Dedifferentiated amniotic fluid mesenchymal stem cell (primary cell): ENCODE measurements at regions not wholly inside any gene's neighbourhood (a gene's known extent, or its start where the extent isn't known, plus 50 kb on each side); places are given as distances from the start of the nearest gene placed in this dataset.
"Not testable (repeated sequence)": the region's sequence is repeated elsewhere in the genome, so short reads cannot be mapped to it uniquely, and the experiment has no call there.

Experiments
- DNase-seq: peaks from one replicate; pipeline ENCODE4 v3.0.0-alpha.2; 2016; ENCODE audit errors: extremely low spot score

GRCh38 chr18:10247021-10247741 lies 207.3 kb upstream of the APCDD1 start:
- DNase-seq, result no peak

GRCh38 chr18:10247742-10248082 lies 206.7 kb upstream of the APCDD1 start:
- DNase-seq, result no peak

DNA sequence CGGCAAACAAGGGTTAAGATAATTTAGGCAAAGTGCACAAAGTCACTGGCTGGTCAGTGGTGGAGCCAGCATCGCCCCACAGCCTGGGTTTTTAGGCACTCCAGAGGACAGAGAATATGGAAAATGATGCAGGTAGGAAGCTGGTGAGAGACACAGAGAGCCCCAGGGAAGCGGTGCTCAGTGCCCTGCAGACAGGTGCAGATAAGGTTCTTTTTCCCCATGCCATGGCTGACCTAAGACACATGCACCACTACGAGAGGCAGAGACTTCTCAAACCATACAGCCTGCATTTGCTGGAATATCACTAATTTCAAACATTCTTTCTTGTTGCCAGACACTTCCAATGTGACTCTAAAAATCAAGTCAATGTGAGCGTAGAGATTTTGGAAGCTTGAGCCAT lies 205.7 kb upstream of the APCDD1 start:
- no peak for DNase-seq

DNA sequence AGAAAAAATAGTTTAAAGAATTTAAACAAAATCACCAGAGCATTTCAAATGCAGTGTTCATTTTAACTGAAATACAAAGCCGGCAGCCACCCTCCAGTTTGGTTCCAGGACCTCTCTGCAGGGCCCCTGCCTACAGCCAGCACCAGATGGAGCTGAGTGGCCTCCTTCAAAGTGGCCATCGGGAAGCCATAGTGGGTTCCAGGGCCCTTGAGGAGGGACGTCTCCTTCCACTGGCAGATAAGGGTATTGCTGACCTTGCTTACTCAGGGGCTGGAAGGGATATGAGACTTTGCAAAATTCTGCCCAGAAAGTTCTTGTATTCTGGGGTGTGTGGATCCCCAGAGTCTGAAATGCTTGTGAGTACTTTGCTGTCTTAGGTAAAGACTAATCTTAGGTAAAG lies 205.2 kb upstream of the APCDD1 start:
- DNase-seq, result no peak

DNA sequence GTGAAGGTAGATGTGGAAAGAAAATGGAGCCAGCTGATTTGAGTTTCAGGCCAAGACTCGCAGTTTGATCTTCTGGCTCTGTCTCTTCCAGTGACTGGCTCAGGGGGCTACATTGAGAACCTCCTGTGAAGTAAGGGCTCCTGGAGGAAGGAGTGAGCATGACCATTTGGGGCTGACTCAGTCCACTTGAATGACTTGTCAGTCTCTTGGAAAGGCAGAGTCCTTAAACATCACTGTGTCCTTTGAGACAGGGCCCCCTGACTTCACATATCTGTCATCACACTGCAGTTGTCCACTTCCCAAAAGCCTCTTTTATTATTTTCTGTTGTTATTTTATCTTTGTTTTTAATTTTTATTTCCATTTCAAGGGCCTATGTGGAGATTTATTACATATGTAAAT lies 204.6 kb upstream of the APCDD1 start:
- no peak for DNase-seq

GRCh38 chr18:10252494-10252893 lies 201.9 kb upstream of the APCDD1 start:
- DNase-seq, result no peak

GRCh38 chr18:10252952-10253705 lies 201.3 kb upstream of the APCDD1 start:
- no peak for DNase-seq

- DNase-seq, result not testable (repeated sequence)
Observed at GRCh38 chr18:10256276-10256675, 198.2 kb upstream of the APCDD1 start.

DNA sequence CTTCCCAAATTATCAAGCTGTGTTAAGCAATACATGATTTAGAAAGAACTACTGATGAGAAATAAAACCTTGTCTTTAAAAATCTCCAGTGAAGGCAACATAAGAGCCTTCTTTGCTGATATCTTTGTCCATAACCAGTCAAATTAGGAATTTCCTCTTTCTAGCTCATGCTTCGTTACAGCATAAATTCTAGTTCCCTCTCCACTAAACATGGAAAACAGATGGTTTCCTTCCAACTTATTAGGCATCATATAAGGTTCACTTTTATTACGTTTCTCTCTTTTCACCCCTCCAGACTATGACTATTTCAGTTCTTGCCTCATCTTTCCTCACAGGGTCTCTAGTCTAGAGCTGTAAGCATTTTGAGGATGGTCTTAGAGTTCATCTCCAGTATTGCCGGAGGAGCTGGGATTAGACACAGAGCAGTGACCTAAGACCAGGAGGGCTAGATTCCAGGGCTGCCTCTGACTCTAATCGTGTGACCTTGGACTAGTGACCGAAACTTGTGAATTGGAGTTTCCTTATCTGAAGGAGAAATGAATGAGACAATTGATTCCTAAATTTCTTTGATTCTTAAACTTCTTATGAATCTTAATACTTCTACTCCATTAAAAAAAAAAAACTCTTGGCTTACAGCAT lies 195.5 kb upstream of the APCDD1 start:
- DNase-seq, result no peak

DNA sequence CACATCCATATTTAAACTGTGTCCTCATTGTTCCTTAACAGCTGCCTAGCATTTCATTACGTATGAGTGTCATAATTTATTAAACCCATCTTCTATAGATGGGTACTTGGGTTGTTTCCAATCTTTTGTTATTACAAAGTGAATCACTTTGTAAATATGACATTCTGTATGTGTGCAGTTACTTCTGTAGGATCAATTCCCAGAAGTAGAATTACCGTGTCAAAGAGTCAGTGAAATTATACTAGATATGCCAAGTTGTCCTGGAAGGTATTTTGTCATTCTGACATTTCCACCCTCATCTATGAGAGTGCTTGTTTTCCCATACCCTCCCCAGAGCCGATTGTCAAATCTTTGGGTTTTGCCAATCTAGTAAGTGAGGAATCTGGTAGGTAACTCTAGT lies 194.5 kb upstream of the APCDD1 start:
- DNase-seq, result no peak

DNA sequence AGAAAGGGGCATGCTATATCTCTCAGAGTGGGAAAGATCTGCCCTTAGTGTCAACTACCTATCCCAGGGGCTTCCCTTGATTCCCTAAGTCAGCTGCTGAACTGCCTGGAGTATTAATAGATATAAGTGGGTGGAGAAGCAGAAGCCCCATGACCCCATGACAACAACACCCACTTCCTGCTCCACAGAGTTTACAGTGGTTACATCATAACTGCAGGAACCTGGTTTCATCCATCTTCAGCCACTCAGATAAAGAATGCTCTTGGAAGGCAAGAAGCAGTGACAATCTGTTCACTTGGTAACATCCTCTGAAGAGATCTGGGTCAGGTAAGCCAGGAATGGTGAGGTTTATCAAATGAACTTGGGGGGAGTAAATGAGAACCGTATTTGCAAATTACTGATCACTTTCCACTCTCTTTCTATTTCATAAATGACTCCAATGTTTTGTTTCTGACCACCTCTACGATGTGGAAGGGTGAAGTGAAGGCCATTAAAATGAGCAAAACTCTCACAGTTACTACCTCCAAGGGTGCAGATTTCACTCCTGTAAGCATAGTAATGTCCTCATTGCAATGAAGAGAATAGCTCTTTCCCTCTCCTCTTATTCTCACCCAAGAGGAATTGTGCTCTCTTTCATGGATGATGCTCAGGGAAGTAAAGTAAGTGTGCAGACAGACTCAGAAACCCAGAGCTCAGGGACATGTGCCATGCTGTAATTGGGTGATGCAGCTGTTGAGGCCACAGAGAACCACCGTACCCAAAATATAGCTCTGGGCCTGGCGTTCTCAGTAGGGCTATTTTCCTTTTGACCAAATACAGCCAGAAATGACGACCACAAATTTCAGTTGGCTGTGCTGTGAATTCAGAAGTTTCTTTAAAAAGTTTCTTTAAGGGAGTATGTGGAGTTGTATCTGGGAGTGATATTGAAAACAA lies 192.8 kb upstream of the APCDD1 start:
- DNase-seq, result no peak

DNA sequence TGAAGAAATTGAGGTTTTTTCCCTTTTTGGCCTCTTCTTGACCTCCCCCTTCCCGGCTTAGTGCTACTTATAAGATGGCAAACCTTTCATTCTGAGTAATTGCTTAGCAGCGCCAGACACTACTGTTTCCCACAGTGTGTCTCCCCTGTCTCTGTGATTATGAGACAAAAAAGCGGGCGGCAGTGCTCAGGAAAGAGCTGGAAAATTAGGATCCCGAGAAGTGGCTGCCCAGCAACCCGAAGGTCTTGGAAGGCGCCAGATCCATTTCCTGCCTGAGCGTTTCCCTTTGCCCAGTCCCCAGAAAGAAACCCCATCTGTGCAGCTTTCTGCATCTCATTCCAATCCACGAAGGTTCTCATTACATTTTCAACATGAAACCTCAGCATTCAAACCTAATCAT lies 191.9 kb upstream of the APCDD1 start:
- no peak for DNase-seq

DNA sequence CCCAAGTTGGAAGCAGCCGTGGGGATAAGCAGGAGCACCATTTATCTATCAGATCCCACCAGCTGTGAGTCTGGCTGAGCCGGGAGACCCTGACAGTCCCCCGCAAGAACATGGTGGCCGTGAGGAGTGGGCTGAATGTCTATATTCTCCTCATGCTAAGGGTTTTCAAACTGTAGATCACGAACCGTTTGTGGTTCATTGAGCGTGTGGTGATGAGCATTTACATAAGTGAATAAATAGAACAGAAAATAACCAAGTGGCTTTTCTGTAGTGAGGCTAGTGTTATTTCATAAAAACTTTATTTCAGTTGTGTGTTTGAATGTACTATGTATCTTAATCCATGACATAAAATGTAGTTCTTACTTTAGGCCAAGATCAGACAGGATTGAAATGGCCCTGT lies 190.2 kb upstream of the APCDD1 start:
- no peak for DNase-seq

DNA sequence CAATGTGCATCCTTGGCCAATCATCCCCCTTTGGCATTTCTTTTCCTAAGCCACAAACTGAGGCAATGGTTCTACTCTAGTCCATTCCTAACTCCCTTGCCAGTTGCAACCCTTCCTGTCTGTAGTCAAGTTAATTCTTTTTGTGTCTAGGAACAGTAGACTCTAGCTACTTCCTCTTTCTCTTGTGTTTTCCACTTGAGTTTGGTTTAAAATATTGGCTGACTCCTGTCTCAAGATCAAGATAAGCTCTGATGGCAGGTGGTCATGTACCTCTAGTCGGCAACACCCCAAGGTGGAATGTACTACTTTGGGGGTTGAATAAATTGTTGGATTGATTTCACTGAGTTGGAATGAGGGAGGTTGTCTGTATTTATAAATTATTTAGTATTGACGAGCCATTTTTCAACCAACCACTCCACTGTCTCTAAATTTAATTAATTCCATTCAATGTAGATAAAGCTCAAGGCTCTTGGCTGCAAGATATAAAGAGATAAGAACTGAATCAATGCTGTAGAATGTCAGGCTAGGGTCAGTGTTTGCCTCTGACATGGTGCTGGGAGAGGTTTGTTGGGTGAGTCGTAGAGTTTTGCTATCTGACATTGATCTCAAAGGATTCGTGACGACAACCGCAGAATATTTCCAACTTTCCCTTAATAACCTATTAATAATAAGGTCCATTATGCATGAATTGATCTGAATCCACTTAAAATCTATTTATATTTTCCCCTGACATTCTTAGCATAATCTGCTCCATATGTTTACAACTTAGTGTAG lies 188.7 kb upstream of the APCDD1 start:
- DNase-seq, result no peak

DNA sequence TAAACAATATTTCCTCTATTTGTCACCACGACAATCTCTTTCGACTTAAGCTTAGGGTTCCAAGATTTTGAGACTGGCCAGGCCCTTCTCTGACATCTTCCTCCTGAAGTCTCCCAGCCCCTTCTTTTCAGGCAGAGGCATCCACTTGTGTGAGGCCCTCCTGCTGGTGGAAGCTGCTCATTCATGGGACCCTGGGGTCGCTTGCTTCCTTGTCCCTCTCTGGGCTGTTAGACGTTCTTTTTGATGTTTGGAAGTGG lies 188.2 kb upstream of the APCDD1 start:
- no peak for DNase-seq

DNA sequence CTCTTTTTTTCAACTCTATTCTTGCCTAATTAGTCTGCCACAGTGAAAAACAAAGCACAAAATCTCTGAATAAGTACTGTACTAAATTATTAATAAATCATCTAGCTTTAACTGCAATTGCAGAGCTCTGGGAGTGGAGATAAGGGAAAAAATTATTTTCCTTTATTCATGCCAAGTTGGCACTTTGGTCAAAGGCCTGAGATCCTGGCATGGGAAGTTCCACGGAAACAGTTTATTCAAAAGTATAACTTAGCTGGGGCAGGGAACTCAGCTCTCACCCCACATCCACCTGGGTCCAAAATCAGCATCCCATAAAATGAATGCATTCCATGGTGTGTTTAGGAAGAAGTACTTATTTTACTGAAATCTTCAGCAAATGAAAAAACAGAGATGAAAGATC lies 185.2 kb upstream of the APCDD1 start:
- DNase-seq, result no peak

DNA sequence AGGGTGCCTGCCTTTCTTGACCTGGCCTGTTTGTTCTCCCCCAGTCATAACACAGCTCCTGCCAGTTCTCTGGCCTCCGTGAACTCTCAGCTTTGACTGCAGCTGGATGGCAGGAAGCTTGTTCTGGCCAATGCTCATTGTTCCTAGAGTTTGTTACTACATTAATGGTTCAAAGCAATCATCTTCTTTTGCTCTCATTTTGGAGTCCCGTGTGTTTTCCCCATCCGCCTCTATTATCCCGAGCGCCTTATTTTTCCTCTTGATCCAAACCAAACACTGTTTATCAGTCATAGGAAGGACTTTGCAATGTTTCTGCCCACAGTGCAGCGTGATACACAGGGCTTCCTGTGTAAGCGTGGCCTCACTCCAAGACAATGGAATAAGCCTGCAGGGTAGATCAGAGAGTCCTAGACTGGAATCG lies 184.3 kb upstream of the APCDD1 start:
- DNase-seq, result no peak

DNA sequence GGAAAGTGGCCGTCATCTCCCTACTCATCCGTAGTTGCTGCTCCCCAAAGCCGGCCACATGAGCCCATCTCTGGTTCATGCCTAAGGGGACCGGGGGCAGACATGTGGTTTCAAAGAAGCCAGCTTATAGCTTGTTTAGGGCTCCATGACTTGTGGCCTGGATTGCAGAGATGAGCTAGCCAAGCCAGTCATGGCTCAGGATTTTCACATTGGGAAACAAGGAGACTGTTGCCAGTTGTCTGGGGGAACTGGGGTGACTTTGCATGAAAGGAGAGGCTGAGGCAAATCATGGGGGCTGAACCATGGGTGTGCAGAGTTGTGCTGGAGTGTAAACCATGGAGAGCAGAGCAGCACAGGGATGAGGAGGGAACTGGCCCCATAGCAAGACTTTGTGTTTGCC lies 183.0 kb upstream of the APCDD1 start:
- no peak for DNase-seq

DNA sequence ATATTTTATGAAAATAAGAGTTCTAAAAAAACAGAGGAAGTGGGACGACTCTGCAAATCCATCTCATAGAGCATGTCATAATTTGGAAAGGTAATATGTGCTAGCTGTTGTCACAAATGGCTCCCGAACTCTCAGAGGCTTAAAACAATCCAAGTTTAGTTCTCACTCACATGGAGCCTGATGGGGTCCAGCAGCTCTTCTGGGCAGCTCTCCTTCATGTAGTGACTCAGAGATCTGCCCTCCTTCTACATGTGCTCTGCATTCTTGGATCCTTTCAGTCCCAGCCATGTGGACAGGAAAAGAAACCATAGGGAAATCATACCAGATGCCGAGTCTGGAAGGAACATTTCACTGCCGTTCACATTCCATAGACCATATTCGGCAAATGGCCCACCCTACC lies 180.1 kb upstream of the APCDD1 start:
- DNase-seq, result peak; percentile 39

DNA sequence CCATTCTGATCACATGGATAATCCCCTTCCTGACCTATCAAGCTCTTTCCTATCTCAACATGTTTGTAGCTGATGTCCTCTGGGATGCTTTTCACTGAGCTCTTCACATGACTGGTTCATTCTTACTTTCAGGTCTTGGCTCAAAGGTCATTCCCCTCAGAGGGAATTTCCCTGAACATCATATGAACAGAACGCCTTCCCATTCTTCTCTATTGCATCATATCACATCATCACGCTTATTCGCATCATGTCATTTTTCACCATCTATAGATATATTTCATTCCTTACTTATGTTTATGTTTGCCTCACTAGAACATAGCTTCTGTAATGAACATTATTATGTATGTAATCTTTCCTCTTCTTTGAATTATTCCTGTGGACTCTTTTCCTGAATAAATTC lies 178.9 kb upstream of the APCDD1 start:
- no peak for DNase-seq

DNA sequence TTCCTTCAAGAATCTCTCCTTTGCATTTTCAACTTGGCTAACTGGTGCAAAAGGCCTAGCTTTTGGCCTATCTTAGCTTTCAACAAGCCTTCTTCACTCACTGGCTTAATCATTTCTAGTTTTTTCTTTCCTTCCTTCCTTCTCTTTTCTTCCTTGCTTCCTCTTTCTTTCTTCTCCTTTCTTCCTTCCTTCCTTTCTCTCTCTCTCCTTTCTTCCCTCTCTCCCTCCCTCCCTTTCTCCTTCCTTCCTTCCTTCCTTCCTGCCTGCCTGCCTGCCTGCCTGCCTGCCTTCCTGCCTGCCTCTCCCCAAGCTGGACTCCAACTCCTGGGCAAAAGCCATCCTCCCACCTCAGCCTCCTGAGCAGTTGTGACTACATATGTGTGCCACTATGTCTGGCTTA lies 176.2 kb upstream of the APCDD1 start:
- no peak for DNase-seq

DNA sequence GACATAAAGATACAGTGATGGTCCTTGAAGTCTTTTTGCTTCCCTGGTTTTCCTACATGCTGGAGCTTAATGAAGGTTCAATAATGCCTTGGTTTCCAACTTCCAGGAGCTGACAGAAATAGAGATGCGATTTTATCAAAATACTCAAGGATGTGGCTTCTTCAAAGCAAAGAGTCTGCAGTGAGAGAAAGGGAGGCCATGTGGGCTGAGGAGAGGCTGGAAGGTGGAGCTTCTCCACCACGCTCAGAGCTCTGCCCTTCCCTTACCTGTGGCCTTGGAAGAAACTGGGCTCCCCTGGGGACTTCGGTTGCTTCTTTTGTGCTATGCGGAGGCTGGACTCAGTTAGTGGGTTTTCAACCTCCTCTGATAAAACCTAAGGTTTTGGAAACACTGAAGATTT lies 175.0 kb upstream of the APCDD1 start:
- DNase-seq, result no peak
